ENCODE measurements at regions not wholly inside any gene's neighbourhood (a gene's known extent, or its start where the extent isn't known, plus 50 kb on each side); places are given as distances from the start of the nearest gene placed in this dataset.

DNA sequence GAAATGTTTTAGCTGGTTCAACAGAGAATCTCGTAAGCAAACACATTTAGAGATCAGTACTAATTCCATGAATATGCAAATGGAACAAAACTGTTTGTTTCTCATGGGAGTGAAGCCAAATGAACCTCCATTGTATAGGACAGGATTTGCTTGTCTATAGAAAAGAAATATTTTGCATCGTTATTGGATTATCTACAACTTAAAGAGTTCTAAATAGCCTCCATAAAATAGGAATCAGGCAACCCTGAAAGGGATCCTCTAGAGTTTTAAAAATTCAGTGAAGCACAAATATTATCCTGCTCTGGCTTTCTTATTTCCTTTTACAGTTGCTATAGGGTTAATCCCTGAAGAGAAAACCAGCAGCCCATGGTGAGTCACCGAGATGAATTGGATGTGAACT lies 378.4 kb upstream of the NRXN1 start:
- Histone ChIP-seq H3K4me3 (no peak overlapping the region), H3K27ac (no peak overlapping the region), H3K36me3 (no peaks in the 10 kb centered on the region), H3K4me1 (no peaks in the 10 kb centered on the region), H3K9me3 (no peaks in the 10 kb centered on the region), H3K27me3 (no peaks in the 10 kb centered on the region)
- DNase-seq (no peak), ATAC-seq (ENCODE audit: low FRiP score in 2 of 2) (no peak)
- TF ChIP-seq, protein P1, sequence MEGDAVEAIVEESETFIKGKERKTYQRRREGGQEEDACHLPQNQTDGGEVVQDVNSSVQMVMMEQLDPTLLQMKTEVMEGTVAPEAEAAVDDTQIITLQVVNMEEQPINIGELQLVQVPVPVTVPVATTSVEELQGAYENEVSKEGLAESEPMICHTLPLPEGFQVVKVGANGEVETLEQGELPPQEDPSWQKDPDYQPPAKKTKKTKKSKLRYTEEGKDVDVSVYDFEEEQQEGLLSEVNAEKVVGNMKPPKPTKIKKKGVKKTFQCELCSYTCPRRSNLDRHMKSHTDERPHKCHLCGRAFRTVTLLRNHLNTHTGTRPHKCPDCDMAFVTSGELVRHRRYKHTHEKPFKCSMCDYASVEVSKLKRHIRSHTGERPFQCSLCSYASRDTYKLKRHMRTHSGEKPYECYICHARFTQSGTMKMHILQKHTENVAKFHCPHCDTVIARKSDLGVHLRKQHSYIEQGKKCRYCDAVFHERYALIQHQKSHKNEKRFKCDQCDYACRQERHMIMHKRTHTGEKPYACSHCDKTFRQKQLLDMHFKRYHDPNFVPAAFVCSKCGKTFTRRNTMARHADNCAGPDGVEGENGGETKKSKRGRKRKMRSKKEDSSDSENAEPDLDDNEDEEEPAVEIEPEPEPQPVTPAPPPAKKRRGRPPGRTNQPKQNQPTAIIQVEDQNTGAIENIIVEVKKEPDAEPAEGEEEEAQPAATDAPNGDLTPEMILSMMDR (IDR thresholded peaks at IDR 0.05): no peak
- TF ChIP-seq POLR2A (IDR thresholded peaks at IDR 0.05) (no peak), EP300 (IDR thresholded peaks at IDR 0.05) (no peak), POLR2AphosphoS5 (IDR thresholded peaks at IDR 0.05) (no peak)
- 50% methylated on average over 3 of the region's 3 CpGs for WGBS, 2 donors

DNA sequence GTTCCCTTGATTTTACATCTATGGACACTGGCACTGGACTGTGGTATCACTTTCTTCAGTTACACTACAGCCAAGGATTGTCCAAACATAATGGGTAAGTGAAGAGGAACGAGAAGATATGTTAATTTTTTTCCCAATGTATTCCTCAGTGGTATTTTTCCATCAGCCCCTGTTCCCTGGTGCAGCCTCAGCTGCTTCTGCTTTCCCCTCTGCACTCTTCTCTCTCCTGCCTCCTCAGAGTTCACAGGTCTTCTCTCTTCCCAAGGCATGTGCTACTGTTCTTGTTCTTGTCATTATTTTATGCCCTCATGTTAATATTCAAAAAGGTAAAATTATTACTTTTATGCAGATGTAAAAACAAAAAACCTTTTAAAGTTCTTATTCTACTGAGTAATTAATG lies 378.0 kb upstream of the NRXN1 start:
- Histone ChIP-seq H3K27me3 (no peaks in the 10 kb centered on the region), H3K9me3 (no peaks in the 10 kb centered on the region), H3K4me3 (no peak overlapping the region), H3K4me1 (no peaks in the 10 kb centered on the region), H3K36me3 (no peaks in the 10 kb centered on the region), H3K27ac (no peak overlapping the region)
- WGBS, 2 donors: 24 to 26% methylated on average over 1 of the region's 1 CpG
- DNase-seq: no peak
- no peak for ATAC-seq (ENCODE audit: low FRiP score in 2 of 2)
- TF ChIP-seq POLR2AphosphoS5 (IDR thresholded peaks at IDR 0.05): no peak
- no peak for TF ChIP-seq POLR2A (IDR thresholded peaks at IDR 0.05)
- TF ChIP-seq, protein P1 (IDR thresholded peaks at IDR 0.05): no peak

DNA sequence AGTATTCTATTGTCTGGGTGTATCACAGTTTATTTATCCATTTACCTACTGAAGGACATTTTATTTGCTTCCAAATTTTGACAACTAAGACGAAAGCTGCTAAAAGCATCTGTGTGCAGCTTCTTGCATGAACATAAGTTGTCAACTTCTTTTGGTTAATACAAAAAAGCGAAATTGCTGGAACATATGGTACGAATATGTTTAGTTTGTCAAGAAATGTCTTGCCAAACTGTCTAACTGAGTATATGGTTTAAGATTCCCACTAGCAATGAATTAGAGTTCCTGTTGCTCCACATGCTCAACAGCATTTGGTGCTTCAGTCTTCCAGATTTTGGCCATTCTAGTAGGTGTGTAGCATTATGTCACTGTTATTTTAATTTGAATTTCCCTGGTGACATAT lies 372.3 kb upstream of the NRXN1 start:
- H3K4me3 ChIP-seq: no peak overlapping the region
- TF ChIP-seq, protein P1 (IDR thresholded peaks at IDR 0.05): no peak
- TF ChIP-seq POLR2A (IDR thresholded peaks at IDR 0.05): no peak
- no peak for TF ChIP-seq POLR2AphosphoS5 (IDR thresholded peaks at IDR 0.05)
- TF ChIP-seq EP300 (IDR thresholded peaks at IDR 0.05): no peak
- H3K36me3 ChIP-seq: no peaks in the 10 kb centered on the region
- ATAC-seq (ENCODE audit: low FRiP score in 2 of 2): no peak
- 86 to 88% methylated on average over 3 of the region's 3 CpGs for WGBS, 2 donors
- H3K9me3 ChIP-seq: no peaks in the 10 kb centered on the region
- no peaks in the 10 kb centered on the region for H3K4me1 ChIP-seq
- no peaks in the 10 kb centered on the region for H3K27me3 ChIP-seq
- no peak overlapping the region for H3K27ac ChIP-seq
- DNase-seq: no peak

DNA sequence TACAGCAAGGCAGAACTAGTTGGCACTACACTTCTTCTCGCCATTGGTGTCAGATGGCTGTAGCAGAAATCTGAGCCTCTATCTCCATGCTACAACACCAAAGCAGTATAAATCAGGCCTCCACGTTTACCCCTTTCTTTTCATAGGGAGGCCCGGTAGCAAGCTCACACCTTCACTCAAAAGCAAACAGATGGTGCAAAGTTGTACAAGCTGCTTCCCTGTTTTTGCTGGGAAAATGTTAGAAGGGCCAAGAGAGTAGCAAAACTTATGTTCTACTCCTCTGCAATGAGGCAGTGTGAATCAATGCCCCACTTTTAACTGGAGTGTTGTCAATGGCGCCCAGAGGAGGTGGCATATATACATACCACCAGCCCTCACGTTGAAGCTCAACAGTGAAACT lies 369.6 kb upstream of the NRXN1 start:
- no peak for DNase-seq
- 76 to 85% methylated on average over 5 of the region's 5 CpGs for WGBS, 2 donors
- TF ChIP-seq EP300 (IDR thresholded peaks at IDR 0.05): no peak
- TF ChIP-seq, protein P1 (IDR thresholded peaks at IDR 0.05): no peak

DNA sequence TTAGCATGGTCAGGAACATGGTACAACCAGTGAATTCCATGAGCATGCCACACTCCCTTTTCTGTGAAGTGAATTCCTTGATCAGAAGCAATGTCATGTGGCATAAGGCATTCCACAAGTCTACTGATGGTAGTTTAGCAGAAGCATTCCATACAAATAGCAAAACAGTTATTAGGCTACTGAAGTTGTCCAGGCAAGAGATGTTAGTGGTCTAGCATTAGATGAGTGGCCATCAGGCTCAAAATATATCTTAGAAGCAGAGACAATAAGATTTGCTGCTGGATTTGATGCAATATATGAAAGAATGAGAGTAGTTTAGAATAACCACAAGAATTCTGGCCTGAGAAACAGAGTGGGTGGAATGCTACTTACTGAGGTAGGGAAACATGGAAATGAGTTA lies 355.3 kb upstream of the NRXN1 start:
- H3K27ac ChIP-seq: no peak overlapping the region
- no peaks in the 10 kb centered on the region for H3K27me3 ChIP-seq
- H3K9me3 ChIP-seq: peaks cover 0 to 8% (median 0%) of the 10 kb centered on the region in 4 donors
- no peak overlapping the region for H3K4me3 ChIP-seq
- DNase-seq (no peak), ATAC-seq (ENCODE audit: low FRiP score in 2 of 2) (no peak)
- no peaks in the 10 kb centered on the region for H3K4me1 ChIP-seq
- no peaks in the 10 kb centered on the region for H3K36me3 ChIP-seq
- no peak for TF ChIP-seq POLR2AphosphoS5 (IDR thresholded peaks at IDR 0.05)
- TF ChIP-seq, protein P1 (IDR thresholded peaks at IDR 0.05): no peak
- no peak for TF ChIP-seq EP300 (IDR thresholded peaks at IDR 0.05)
- TF ChIP-seq POLR2A (IDR thresholded peaks at IDR 0.05): no peak

More for the DNA sequence above, 369.6 kb upstream of the NRXN1 start:
- no peaks in the 10 kb centered on the region for H3K36me3 ChIP-seq
- H3K27me3 ChIP-seq: no peaks in the 10 kb centered on the region
- no peaks in the 10 kb centered on the region for H3K4me1 ChIP-seq
- no peak overlapping the region for H3K4me3 ChIP-seq
- H3K9me3 ChIP-seq: peaks cover 0 to 3% (median 0%) of the 10 kb centered on the region in 4 donors
- no peak for ATAC-seq (ENCODE audit: low FRiP score in 2 of 2)
- no peak overlapping the region for H3K27ac ChIP-seq
